Left forelimb (tissue), 1 donor: ENCODE measurements at regions not wholly inside any gene's neighbourhood (a gene's known extent, or its start where the extent isn't known, plus 50 kb on each side); places are given as distances from the start of the nearest gene placed in this dataset.

Source experiments
- DNase-seq: peaks from one replicate; pipeline ENCODE4 v3.0.0-alpha.2; 2018; ENCODE audit warnings: low spot score

DNA sequence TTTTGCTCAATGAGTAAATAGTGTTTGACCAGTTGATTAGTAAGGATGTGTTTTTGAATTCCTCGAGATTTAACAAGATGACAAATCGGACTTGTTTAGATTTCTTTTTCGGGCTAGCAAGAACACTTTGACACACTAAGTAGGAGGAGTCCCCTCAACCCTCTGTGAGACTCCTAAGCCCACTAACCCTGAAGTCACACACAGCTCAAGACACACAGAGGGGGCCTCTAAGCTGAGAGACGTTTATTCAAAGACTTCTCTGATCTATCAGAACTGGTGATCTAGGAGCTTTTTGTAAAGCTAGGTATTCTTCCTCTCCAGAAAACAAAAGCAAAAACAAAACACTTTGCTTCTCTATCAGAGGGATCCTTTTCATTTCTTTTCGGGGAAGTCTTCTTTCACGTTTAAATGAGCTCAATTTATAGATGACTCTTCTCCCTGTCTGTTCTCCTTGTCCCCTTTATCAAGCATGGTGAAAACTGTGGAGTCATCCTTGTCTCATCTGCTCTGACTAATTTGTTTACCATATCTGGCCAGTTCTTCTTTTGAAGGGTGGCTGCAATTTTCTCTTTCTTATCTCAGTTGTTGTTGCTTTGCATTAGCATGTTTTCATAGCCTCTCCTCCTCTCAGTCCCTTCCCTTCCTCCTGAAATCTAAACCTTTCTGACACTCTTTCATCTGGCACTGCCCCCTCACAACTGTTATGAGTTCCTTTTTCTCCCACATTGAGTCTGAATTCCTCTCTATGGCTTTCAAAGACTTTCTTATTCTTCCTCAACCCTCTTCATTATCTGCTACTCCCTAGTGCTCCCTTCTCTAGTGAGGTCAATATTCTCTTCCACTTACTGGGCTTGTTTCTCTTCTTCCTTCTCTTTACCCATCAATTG lies 68.5 kb upstream of the RAI14 start:
- DNase-seq: no peak

GRCh38 chr5:34589832-34590231 lies 66.3 kb upstream of the RAI14 start:
- no peak for DNase-seq

DNA sequence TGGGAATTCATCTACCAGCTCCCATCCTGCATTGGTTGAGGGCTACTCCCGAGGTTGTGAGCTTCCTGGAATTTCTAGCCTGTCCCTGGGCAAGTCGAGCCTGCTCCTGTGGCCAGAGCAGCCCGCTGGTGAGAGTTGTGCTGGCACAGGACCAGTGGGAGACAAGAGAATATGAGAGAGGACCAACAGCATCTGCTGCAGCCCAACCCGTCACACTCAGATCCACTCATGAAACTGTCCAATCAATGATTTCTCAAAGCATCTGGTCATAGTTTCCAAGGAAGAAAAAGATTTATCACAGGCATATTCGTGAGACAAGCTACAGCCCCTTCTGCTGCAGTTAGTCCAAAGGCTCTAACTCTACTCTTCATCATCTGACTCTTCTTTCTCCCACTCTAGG lies 64.4 kb upstream of the RAI14 start:
- no peak for DNase-seq

DNA sequence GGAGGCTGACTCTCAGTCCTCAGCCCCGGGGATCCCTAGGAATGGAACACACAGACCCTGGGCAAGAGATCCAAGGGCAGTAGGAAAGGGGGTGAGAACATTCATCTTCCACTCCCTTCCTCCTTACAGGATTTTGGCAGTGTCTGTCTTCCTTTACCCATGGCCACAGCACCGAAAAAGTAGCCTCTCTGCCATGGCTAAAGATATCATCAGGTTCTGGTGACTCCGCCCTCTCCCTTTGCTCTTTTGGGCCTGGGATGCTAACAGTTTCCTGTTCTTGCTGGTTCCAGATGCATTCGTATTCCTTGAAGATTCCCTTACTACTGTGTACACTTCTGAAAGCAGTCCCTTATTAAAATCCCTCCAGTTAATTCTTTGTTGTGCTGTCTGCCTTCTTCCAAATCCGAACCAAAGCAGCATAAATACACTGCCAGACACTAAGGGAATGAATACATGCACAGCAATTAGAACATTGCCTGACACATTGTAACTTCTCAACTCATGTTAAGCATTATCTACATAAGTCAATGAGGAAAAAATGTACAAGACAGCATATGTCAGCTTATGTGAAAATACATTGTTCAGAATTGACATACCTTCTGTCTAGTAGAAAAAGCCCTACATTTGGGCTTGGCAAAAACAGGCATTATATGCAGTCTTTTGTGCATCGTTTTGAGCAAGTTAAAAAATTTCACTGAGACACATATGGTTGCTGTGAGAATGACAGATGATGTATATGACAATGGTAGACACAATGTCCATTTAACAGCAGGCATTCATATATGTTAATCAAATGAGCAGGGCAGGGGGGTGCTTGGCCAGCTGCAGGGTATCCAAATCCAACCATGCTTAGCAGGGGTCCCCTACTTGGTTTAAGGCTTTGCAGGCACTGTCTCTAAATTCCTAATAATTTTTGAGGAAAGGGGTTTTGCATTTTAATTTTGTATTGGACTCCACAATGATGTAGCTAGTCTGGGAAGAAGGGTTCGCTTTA lies 58.8 kb upstream of the RAI14 start:
- no peak for DNase-seq

GRCh38 chr5:34598177-34598794 lies 57.8 kb upstream of the RAI14 start:
- DNase-seq: no peak

DNA sequence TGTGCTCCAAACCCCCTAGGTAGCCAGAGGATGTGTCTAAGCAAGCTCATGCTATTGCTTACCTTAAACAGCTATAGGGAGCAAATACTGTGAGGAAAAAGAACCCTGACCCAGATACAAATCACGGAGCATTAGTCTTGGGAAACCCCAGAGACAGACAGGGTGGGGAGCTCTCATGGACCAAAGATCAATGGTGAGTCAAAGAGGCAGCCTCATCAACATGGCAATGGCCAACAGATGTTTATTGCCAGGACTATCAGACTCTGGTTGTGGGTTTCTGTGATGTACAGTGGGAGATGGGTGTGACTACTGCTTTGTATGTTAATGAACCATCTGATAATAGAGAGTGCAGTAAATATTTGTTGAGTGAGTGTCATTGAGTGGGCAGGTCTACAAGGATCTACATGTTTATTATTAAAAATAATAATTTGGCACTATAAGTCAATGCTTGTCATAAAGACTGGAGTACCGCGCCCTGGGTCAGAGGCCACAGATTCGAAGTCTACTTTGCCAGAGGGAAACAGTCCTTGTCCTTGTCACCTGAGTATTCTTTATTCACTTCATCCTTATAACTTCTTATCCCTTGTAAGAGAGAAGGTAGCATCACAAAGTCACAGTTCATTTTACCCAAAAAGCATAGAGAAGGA lies 56.5 kb upstream of the RAI14 start:
- DNase-seq: no peak

DNA sequence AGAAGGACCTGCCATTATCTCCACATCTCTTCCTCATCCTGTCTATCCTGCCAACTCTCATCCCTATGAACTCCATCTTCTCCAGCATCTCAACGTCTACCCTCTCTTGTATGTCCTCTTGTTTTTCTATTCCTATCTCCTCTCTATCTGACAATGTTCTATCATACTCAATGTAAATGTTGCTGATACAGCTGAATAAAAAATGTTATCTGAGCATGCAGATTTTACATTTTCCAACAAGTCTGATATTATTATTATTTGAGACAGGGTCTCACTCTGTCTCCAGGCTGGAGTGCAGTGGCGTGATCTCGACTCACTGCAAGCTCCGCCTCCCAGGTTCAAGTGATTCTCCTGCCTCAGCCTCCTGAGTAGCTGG lies 56.0 kb upstream of the RAI14 start:
- no peak for DNase-seq

DNA sequence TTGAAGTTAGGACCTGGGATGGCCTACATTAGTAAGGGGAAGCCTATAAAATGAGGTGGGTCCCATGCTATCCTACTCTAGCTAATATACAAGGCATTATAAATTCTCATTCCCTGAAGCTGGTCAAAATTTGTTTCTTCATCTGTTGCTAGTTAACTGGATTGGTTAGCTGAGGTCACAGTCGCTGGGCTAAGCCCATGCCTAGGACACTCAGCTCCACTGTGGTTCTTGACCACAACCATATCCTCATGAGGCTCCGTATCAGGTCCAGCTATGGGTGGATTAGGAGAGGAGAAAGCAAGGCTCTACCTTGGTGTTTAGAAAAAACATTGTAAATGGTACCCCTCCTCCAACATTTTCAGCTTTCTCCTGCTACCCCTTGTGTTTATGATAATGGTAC lies 52.8 kb upstream of the RAI14 start:
- no peak for DNase-seq

DNA sequence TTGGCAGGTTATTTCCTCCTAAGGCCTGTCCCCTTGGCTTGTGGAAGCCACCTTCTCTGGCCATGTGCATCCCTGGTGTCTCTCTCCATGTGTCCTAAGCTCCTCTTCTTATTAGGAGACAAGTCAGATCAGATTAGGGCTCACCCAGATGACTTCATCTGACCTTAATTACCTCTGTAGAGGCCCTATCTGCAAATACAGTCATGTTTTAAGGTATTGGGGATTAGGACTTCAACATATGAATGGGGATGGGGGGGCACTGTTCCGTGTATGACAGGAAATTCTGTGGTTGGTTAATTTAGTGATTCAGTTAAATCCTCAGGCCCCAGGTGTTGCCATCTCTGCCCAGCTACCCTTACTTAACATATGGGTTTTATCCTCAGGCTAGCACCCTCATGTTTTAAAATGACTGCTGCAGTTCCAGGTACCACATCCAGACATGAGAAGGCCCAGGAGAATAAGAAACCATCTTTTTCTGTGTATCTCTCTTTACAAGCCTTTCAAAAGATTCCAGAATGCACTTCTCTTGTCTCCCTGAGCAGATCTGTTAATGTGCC lies 51.9 kb upstream of the RAI14 start:
- no peak for DNase-seq

- DNase-seq: no peak
These were observed 50.0 kb upstream of the RAI14 start for GRCh38 chr5:34606101-34606500.
